ENCODE measurements at regions not wholly inside any gene's neighbourhood (a gene's known extent, or its start where the extent isn't known, plus 50 kb on each side); places are given as distances from the start of the nearest gene placed in this dataset.

GRCh38 chr18:60996822-60997221, 336.4 kb upstream of the CDH20 start:
- TF ChIP-seq CTCF (conservative IDR thresholded peaks at IDR 0.05; ENCODE audit: low read depth, low read length), result no peak
- no peak for DNase-seq (ENCODE audit: low read depth)
- H3K4me3 ChIP-seq (ENCODE audit: low read length), result no peak overlapping the region

- no peak overlapping the region for H3K4me3 ChIP-seq (ENCODE audit: low read length)
- no peak for TF ChIP-seq CTCF (conservative IDR thresholded peaks at IDR 0.05; ENCODE audit: low read depth, low read length)
- DNase-seq (ENCODE audit: low read depth), result no peak
These were observed 332.1 kb upstream of the CDH20 start for GRCh38 chr18:61001138-61001537.

GRCh38 chr18:61006687-61007224, 326.5 kb upstream of the CDH20 start:
- H3K4me3 ChIP-seq (ENCODE audit: low read length), result no peak overlapping the region
- DNase-seq (ENCODE audit: low read depth), result no peak
- no peak for TF ChIP-seq CTCF (conservative IDR thresholded peaks at IDR 0.05; ENCODE audit: low read depth, low read length)

GRCh38 chr18:61019338-61020301, 313.6 kb upstream of the CDH20 start:
- TF ChIP-seq CTCF (conservative IDR thresholded peaks at IDR 0.05; ENCODE audit: low read depth, low read length), result no peak
- DNase-seq (ENCODE audit: low read depth), result no peak
- H3K4me3 ChIP-seq (ENCODE audit: low read length), result no peak overlapping the region

GRCh38 chr18:61025596-61025995, 307.6 kb upstream of the CDH20 start:
- DNase-seq (ENCODE audit: low read depth), result no peak
- no peak for TF ChIP-seq CTCF (conservative IDR thresholded peaks at IDR 0.05; ENCODE audit: low read depth, low read length)
- no peak overlapping the region for H3K4me3 ChIP-seq (ENCODE audit: low read length)

- no peak overlapping the region for H3K4me3 ChIP-seq (ENCODE audit: low read length)
- no peak for DNase-seq (ENCODE audit: low read depth)
- TF ChIP-seq CTCF (conservative IDR thresholded peaks at IDR 0.05; ENCODE audit: low read depth, low read length), result no peak
These were observed 301.6 kb upstream of the CDH20 start for GRCh38 chr18:61031626-61032025.

GRCh38 chr18:61034580-61034979, 298.6 kb upstream of the CDH20 start:
- DNase-seq (ENCODE audit: low read depth), result no peak
- TF ChIP-seq CTCF (conservative IDR thresholded peaks at IDR 0.05; ENCODE audit: low read depth, low read length), result no peak
- no peak overlapping the region for H3K4me3 ChIP-seq (ENCODE audit: low read length)
